ENCODE measurements at regions not wholly inside any gene's neighbourhood (a gene's known extent, or its start where the extent isn't known, plus 50 kb on each side); places are given as distances from the start of the nearest gene placed in this dataset.

DNA sequence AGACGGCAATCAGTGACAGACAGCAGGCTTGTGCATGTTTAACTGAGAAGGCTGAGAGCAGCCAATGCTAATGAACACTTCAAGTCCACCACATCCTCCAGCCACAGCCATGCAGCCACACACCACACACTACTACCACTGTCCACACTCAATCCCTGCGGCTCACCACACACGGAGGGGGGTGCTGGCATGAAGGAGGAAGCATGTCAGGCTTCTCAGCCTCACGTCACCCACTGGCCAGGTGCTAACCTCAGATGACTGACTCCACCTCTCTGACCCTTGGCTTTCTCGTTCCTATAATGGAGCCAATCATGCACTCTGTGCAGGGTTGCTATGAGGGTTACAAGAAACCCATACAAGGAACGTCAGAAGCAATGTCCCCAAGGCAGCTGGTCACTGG lies 165.4 kb upstream of the RNF32 start:
- no peak for DNase-seq

DNA sequence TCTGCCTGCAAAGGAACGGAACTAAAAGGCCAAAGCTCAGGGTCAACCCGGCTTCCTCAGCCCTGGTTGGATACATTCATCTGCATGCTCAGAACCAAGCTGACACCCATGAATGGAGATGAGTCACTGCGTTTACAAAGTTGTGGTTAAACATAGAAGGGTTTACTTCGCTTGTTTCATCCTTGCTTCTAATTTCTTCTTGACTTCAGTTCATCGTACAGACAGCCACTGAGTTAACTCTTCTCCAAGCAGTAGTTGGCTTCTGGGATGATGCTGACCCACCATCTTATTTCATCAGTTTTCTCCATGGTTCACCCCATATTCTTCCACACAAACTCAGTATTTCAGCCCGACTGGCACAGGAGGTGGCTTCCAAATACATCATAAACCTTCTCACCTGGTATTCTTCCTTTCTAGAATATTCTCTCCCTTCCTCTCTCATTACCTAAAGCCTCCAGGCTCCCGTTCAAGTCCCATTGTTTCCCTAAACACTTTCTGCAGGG lies 166.3 kb upstream of the RNF32 start:
- DNase-seq, result no peak

DNA sequence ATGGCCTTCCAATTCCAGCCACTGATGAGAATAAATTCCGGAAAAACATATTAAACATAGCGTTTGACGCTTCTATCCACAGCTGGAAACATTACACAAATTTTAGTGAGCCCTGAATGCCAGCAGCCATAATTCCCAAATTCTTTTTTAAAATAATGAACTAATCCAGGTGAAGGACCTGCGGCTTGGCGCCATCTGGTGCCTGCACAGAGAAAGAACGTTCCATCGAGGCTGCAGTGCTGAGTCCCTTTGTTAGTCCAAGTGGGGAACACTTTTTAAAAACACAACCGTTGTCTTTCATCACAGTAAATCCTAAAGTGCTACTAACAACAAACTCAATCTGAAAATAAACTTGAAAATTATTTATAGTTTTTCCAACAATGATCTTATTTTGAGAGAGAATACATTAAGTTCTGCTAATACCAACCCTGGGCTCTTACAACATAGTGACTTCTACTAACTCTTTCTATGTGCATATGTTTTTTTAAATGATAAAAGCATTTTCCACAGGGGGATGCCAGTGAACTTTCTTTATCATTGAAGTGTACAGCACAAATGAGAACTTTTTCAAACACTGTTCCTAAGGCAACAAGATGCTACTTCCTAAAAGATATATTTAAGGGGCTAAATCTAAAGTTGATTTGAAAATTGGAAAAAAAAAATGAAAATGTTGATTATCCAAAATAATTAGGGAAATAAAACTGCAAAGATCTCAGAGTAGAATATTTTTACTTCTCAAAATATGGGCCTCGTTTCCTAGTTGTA lies 166.9 kb upstream of the RNF32 start:
- peak; percentile 29 for DNase-seq

DNA sequence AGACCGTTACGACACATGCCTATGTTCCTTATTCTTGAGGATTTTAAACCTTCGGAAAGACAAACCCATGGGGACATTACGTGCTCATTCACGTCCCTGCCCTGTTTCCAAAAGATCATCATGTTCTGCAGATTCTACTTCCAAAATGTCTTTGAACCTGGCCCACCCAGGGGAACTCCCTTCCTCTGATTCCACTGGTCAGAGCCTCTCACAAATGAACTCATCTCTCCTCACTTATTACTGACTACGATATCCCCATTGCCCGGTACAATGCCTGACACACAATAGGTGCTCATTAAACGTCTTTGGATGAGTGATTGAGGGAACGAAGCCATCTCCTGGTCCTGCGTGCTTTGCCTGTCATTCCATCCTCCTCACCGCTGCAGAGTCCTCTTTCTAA lies 168.3 kb upstream of the RNF32 start:
- DNase-seq, result no peak

DNA sequence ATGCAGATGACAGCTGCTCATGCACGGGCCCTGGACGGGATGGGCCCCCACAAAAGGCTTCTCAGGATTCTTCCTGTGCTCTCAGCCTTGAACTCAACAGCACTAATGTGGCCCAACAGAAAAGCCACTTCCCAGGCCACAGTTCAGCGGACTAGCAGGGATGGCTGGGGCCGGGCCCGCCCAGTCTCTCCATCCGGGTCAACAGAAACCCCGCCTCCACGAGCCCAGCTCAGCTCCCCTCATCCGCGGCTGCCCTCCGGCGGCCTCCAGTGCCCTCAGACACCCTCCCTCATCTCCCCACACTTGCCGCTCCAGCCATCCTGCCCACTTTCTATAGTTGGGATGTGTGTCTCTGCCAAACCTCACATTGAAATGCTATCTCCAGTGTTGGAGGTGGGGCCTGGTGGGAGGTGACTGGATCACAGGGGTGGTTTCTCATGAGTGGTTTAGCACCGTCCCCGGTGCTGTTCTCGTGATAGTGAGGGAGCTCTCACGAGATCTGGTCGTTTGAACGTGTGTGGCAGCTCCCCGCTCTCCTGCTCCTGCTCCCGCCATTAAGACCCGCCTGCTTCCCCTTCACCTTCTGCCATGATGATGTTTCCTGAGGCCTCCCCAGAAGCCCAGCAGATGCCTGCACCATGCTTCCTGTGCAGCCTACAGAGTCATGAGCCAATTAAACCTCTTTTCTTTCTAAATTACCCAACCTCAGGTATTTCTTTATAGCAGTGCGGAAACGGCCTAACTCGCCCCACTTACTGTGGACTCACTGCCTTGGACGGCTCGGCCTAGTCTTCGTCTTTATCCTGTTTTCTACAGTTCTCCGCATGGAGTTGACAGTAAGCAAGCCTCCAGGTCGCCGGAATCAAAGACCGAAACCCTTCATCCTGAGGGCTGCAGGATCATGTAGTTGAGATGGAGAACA lies 169.9 kb upstream of the RNF32 start:
- no peak for DNase-seq

DNA sequence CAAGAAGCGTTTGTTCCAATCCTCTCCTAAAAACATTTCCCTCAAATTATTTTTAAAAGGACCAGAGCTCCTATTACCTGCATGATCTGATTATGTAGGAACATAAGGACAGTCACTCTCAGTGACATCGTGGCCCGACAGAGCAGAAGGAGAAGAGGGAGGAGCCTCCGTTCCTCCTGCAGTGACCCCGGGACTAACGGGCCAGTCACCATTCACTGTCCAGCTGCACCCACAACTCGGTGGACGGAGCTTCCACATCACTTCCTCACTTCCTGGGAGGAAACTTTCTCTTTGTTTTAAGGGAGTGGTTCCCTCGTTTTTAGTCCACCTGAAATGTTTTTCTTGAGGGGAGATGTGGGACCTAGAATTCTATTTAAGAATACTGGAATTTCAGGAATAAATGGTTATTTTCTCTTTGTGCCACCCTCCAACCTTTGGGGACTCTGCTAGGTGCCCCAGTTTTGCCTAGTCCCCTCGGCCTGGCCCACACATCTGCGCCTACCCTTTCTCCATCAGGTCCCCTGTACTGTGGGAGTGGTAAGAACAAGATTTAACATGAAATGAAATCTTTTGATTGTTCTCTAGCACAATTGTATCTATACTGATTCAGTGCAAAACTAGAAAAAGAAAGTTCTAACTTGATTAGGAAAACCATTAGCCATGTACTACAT lies 173.5 kb upstream of the RNF32 start:
- DNase-seq, result no peak

DNA sequence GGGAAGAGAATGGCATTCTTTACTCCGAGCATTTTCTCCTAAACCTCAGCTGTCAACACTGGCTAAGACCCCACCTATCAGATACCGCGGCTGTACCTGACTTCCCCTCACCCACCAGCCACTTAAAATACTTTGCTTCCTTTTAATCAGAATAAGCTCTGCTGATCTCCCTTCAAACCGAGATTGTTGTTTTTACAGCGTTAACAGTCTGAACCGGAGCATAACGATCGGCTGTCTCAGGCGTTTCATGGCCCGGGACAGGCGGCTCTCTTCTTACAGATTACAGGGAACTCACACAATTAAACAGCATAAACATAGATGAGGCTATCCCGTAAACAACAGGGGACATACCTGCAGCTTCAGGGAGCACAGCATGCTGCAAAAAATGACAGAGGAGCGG lies 174.3 kb upstream of the RNF32 start:
- DNase-seq, result no peak

DNA sequence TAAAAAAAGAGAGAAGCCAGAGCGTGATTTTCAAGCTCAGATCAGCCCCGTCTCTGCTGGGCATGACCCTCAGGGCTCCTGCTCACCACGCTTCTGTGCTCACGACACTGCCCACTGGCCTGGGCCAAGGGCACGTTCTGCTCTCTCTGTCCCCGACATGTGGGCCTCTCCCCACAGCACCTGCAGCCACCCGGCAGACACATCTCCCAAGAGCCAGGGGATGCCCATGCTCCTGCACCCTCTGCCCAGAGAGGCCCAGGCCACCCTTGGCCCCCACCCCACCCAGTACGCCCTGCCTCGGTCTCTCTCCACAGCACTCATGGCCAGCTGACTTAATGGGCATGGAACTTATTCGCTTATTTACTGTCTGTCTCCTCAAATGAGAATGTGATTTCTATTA lies 175.4 kb upstream of the RNF32 start:
- no peak for DNase-seq

DNA sequence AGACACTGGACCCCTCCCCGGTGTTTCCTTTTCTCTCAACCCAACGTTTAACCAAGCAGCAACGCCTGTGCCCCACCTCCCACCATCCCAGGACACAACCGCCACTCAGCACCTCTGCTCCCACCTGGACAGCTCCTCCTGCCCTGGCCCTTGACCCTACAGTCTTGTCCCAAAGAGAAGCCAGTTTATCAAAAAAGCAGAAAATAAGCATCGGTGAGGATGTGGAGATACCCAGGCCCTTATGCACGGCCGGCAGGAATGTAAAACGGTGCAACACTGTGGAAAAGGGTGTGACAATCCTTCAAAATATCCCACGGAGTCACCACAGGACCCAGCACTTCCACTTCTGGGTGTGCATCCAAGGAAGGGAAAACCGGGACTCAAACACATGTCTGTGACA lies 176.2 kb upstream of the RNF32 start:
- DNase-seq, result no peak

DNA sequence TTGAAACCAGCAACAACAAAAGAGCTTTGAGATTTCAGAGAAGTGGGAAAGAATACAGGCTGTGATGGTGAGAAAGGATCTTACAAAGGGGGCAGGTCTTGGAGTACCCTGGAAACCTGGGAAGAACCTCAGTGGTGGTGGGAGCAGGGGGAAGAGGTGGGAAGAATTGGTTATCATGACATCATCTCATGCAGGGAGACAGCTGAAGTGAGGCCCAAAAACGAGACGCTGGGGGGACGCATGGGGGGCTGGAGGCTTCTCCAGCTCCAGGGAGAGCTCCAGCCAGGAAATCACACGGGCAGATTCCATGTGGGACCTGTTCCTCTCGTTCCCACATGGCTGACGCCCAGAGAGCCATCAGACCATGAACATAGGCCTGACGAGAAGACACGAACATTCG lies 177.3 kb upstream of the RNF32 start:
- no peak for DNase-seq

DNA sequence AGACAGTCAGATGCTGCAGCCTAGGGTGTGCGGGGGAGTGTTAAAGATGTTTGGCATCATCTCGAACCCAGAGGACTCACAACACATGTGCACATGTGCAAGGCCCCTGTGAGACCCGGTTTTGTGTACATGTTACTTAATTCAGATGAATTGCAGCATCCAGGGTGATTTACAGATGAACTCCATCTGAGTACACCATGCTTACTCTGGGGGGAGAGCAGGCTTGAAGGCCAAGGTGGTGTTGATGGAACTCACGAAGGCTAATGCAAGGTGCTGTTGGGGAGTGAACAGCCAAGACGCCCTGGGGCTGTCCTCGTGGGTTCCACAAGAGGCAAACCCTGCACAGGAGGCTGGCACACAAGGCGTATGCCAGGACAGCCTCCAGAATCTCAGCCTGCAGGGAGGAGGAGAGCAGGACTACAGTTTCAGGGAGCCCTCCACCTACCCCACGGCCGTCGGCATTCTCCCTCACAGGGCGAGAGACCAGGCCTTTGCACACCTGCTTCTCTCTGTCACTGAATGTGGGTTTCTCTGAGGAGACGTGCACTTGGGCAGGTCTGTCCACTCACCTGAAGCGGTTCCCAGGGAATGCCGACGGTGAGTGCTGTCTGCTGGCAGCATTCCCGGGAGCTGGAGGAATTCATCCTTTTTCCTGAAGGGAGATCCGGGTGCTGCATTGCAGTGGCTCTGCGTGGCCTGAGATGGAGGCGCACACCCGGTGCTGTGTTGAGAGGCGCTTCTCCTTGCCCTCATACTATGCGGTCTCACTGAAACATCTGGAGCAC lies 178.5 kb upstream of the RNF32 start:
- DNase-seq, result no peak

DNA sequence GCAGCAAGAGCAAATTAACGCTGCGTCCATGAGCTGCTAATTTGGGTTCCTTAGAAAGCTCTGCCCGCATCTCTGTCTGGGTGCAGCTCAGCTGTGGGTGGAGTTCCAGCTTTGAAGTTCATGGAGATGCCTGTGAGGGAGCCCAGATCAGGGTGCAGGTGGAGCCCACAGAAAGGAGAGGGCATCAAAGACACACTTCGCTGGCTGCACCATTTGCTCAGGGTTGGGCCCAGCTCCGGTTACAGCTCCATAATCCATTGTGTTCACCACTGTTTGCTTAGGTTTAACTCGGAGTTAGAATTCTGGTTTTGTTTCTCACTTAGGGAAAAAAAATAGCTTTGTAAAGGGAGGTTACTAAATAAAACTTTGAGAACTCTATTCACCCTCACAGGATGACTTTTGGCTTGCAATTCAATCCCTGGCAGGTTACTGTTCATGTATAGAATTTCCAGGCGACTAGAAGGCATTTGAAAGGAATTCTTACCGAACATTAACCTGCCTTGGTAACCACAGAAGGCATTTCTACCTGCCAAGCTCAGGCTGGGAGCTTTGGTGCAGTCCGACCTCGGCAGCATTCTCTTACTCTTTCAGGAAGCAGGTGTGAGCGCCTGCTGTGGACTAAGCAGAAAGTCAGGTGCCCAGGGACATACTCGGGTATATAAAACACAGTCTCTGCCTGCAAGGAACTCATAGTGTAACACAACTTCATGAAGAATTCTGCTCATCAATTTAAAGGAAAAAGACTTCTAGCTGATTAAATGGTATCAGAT lies 179.5 kb upstream of the RNF32 start:
- DNase-seq, result no peak

DNA sequence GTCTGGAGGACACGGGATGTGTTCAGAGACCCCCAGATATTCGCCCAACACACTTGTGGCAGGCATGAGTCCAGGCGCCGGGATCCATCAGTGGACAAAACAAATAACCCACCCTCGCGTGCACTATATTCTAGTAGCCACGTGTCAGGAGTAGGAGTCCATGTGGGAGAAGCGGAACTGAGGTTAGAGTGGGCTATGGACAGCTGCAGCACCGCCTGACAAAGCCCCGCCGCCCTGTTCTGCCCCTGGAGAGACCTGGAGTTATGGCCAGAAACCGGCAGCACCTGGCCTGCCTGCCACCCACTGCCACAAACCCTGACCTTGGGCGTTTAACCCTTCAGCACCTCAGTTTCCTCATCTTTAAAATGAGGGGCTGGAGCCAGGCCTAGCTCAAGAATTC lies 181.0 kb upstream of the RNF32 start:
- no peak for DNase-seq

DNA sequence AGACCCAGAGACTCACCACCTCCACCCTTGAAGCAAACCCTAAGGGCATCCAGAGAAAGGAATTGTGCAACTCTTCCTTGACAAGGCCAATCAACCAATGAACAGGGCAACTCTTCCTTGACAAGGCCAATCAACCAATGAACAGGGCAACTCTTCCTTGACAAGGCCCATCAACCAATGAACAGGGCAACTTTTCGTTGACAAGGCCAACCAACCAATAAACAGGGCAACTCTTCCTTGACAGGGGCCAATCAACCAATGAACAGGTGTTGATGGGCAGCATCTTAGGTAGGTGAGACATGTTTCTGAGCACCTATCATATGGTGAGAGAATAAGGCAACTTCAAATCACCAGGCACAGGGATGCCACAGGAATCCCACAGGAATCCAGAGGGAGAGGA lies 181.5 kb upstream of the RNF32 start:
- no peak for DNase-seq

DNA sequence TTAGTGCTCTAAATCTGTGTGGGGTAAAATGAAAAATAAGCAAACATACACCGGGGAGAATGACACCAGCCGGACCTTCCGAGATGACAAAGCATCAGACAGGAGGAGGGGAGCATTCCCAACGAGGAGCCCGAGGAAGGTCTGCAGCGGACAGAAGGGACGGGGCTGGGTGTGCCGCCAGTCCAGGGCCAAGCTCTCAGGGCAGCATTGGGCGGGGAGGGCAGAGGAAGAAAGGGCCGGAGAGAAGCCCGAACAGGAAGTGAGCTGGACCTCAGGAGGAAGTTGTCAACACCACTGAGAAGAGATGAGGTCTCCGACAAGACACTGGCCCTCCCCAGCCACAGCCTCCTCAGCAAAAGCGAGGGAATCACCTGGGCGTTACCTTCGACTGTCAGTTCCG lies 182.6 kb upstream of the RNF32 start:
- DNase-seq, result no peak

DNA sequence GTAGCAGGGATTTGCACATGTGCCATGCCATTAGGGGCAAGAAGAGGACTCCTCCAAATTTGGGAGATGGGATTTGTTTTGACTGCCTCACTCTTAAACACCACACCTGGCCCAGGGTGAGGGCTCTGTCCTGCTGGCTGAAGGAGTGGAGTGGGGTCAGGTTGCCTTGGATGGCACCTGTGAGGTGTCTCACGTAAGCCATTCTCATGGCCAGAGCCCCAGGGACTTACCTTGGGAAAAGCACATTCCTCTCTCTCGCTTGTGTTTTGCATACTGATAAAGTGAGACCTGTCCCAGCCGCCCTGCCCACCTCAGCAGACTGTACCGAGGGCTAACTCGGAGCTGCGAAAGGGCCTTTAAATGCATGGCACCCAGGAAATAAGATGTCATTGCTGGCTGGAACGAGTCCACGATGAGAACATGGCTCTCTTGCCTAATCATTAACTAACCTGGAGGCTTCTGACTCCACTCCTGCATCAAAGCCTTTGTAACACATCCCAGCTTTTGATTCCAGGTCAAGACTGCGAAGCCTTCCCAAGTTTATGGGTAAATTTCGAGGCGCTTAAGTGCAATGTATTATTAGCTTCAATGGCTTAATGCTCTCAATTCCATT lies 184.0 kb upstream of the RNF32 start:
- DNase-seq, result no peak

DNA sequence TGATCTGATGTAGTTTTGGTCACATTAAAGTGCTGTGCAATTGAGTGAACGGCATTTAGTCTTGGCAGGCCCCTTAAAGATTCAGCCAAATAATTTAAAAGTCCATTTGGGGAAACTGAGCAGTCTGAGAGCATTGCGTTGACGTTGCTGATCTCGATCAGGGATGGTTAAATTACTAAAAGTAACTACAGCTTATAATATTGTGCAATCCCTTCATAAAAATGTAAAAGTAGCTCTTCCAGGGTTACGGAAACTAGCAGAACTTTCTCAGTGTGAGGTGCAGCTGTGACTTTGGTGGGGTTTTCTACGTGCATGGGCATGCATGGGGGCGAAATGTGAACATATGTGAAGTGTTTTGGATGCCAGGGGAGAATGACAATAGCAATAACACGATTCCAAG lies 184.5 kb upstream of the RNF32 start:
- DNase-seq, result no peak

DNA sequence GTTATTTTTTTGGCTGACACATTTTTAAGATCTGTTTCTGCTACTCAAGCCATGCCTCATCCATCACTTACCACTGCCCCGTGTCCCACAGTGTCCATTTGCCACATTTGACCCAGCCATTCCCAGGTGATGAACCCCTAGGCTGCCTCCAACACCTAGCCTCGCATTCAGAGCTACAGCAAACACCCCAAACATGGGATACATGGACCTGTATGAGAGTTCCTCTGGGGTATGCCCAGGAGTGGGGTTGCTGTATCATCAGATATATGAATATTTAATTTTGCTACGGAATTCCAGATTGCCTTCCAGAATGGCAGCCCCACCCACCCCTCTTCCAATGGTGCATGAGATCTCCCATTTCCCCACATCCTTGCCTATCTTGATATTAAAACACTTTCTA lies 190.1 kb upstream of the RNF32 start:
- DNase-seq, result no peak

DNA sequence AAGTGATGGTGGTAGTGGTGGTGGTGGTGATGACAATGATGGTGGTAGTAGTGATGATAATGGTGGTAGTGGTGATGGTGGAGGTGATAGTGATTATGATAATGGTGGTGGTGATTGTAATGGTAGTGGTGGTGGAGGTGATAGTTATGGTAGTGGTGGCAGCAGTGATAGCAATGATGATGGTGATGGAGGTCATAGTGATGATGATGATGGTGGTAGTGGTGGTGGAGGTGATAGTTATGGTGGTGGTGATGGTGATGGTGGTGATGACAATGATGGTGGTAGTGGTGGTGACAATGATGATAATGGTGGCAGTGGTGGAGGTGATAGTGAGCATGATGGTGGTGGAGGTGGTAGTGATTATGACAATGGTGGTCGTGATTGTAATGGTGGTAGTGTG lies 191.7 kb upstream of the RNF32 start:
- no peak for DNase-seq

DNA sequence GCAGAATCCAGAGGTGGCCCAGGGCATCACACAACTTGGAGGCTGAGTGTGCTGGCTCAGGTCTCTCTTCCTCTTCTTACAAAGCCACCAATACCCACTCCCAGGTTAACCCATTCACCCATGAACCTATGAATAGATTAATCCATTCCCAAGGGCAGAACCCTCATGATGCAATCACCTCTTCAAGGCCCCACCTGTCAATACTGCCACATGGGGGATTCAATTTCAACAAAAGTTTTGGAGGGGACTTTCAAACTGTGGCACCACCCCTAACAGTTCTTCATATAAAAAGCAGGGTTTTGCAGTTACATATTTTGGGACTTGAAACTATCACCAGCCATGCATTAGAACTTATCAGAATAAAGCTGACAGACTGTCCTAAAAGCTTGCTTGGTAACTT lies 193.6 kb upstream of the RNF32 start:
- no peak for DNase-seq

DNA sequence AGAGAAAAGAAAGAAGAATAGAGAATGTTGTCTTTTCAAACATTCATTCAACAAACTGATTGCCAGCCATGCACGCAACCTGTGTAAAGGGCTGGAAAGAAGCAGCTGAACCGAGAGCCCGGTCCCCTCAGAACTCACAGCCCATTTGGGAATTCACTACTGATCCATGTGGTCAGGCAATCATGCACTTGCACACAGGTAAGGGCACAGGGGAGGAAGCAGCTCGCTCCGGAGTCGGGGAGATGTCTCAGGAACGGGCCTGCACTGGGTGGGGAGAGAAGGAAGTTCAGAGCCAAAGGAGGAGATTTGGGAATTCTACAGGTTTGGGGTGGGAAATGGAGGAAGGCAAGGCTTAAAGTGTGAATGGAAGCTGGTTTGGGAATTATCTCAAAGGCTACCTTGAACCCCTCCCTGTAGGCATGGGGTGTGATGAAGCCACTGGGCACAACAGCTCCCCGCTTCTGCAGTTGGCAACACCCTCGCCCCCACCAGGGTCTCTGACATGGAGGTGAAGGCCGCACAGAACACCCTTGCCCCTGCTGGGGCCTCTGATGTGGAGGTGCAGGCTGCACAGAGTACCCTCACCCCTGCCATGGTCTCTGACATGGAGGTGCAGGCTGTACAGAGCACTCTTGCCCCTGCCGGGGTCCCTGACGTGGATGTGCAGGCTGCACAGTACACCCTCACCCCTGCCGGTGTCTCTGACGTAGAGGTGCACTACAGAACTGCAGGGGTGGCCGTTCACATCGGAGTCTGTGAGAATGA lies 194.4 kb upstream of the RNF32 start:
- DNase-seq, result no peak
